Psoas muscle (tissue), 7 donors: ENCODE measurements at regions not wholly inside any gene's neighbourhood (a gene's known extent, or its start where the extent isn't known, plus 50 kb on each side); places are given as distances from the start of the nearest gene placed in this dataset.

Source experiments
- ATAC-seq, 4 donors: fragments of 200-7000 bp; cut with Tn5 transposase; one replicate each; pipeline ENCODE4 v1.9.1; 2020; ENCODE audit warnings: moderate library complexity in 3 of 4, mild to moderate bottlenecking in 2 of 4
- DNase-seq, 2 donors: peaks; one replicate each; pipeline ENCODE4 v3.0.0-alpha.2; 2020
- H3K27ac ChIP-seq: fragments of 200-600 bp; one replicate; pipeline ENCODE4 v1.8.0; 2022
- H3K27me3 ChIP-seq, 3 donors: fragments of 200-600 bp in 1 of 3; one replicate each; pipeline versions ENCODE4 v1.6.1 to v1.8.0; 2013 to 2022; ENCODE audit warnings: low read length in 2 of 3, mild to moderate bottlenecking in 2 of 3, moderate library complexity in 1 of 3; ENCODE audit not compliant: insufficient read depth in 3 of 3
- H3K36me3 ChIP-seq, 2 donors: fragments of 200-600 bp in 1 of 2; one replicate each; pipeline versions ENCODE4 v1.6.1 to v1.8.0; 2013 to 2022; ENCODE audit warnings: low read depth in 1 of 2, mild to moderate bottlenecking in 1 of 2, moderate library complexity in 1 of 2; ENCODE audit not compliant: insufficient read depth in 1 of 2
- H3K4me1 ChIP-seq: fragments of 200-600 bp; one replicate; pipeline ENCODE4 v1.8.0; 2022
- H3K4me3 ChIP-seq: fragments of 200-600 bp; one replicate; pipeline ENCODE4 v1.8.0; 2022; ENCODE audit warnings: mild to moderate bottlenecking
- H3K9me3 ChIP-seq: fragments of 200-600 bp; one replicate; pipeline ENCODE4 v1.8.0; 2022
- CTCF ChIP-seq: fragments of 200-600 bp; IDR thresholded peaks from one replicate; pipeline ENCODE4 v1.8.0; 2022; ENCODE audit warnings: antibody characterized with exemption
- WGBS, 3 donors: extraction: QIAGEN DNeasy Blood & Tissue Kit; methylation state at CpG; one replicate each; pipeline versions ENCODE4 v1.1.6 to v1.1.7; 2013; 5-methylcytosine and 5-hydroxymethylcytosine counted together
- intact Hi-C, 2 donors: fragments of 100-400 bp; cut with DNase I; formaldehyde crosslinking; loops; one replicate each; pipeline versions ENCODE4 v1.11.0 to v1.14.2; 2022
- donor health status: healthy with polysubstance abuse.
- donor health status: DM: no; HTN: no; CAD: no; lungs with moderate emphysema.
- donor health status: Bipolar disorder and iron deficiency.
- donor health status: healthy.
- donor health status: DM: yes; HTN: yes; CAD: no.
- donor health status: DM: no; HTN: no; CAD: no.
- donor health status: DM: yes; HTN: yes; CAD: no.

DNA sequence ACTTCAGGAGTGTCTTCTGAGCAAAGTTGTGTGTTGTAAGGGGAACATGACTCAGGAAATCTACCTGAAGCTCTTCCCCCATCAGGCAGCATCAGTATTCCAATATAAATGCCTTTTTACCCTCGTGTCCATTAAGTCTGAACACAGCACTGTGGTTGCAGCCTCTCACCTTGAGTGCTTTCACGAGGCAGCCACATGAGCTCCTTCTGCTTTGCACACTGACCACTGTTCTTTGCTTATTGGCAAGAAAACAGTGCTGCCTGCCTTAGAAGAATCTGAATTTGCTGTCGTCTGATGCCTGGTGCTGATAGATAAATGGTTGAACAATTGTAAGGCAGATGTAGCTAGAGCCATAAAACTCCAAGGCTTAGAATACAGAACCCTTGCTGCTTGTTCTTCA, 139.6 kb upstream of the WDR1 start:
- Histone ChIP-seq H3K4me1 (no peaks in the 10 kb centered on the region), H3K9me3 (no peaks in the 10 kb centered on the region), H3K36me3 (no peaks in the 10 kb centered on the region), H3K27ac (no peak overlapping the region), H3K4me3 (no peak overlapping the region), H3K27me3 (peaks cover 0 to 2% (median 0%) of the 10 kb centered on the region in 3 donors)
- 44 to 63% (median 50%) methylated on average over 3 of the region's 3 CpGs for WGBS, 3 donors
- DNase-seq (no peak), ATAC-seq (no peak)
- intact Hi-C loops = no loop called here
- TF ChIP-seq CTCF = no peak

DNA sequence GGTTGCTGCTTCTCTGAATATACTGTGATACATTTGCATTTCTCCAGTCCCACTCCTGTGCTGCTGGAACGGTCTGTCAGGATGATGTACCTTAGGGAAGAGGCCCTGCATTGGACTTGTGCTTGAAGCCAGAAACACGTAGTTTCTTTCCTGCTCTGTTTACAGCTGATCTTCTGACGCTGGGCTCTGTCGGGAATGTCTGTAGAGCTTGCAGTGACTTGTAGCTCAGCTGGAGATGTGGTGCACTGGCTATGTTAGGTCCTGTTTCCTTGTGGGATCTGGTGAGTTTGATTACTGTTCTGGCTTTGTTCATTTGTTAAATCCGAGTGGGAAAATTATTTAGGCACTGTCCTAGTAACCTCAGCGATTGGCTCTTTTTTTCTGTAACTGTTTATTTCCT, 137.2 kb upstream of the WDR1 start:
- TF ChIP-seq CTCF = no peak
- peaks cover 0 to 7% (median 0%) of the 10 kb centered on the region in 3 donors for H3K27me3 ChIP-seq
- DNase-seq = no peak
- ATAC-seq = no peak
- H3K36me3 ChIP-seq = no peaks in the 10 kb centered on the region
- no peaks in the 10 kb centered on the region for H3K9me3 ChIP-seq
- no peak overlapping the region for H3K4me3 ChIP-seq
- H3K4me1 ChIP-seq = no peaks in the 10 kb centered on the region
- no peak overlapping the region for H3K27ac ChIP-seq
- intact Hi-C loops = no loop called here
- WGBS, 3 donors = 66 to 69% (median 68%) methylated on average over 6 of the region's 6 CpGs

DNA sequence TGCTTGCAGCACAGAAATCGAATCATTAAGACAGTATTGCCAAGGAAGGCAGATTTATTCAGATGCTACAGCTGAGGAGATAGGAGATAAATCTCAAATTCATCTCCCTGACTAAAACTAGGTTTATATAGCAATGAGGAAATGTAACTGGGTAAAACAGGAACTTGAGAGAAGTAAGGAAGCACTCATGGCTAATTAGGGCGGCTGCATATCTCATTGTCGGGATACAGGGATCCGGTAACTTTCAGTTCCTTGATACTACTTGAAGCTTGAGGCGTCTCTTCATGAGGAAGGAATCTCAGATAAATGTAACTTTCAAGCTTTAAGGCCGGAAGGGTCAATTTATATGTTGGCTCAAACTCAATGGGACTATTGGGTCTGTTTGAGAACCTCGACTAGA, 129.2 kb upstream of the WDR1 start:
- no peaks in the 10 kb centered on the region for H3K36me3 ChIP-seq
- intact Hi-C loops = no loop called here
- 78 to 85% (median 84%) methylated on average over 7 of the region's 7 CpGs for WGBS, 3 donors

GRCh38 chr4:10243856-10244255, 127.3 kb upstream of the WDR1 start:
- H3K36me3 ChIP-seq = no peaks in the 10 kb centered on the region
- H3K4me1 ChIP-seq = no peaks in the 10 kb centered on the region
- intact Hi-C loops = loop anchor here in 1 of 2 donors (5.0 kb wide), 1 partner anchor 37 kb away; no protein-coding TSS in a partner anchor
- H3K27me3 ChIP-seq = no peaks in the 10 kb centered on the region
- no peak overlapping the region for H3K4me3 ChIP-seq
- no peaks in the 10 kb centered on the region for H3K9me3 ChIP-seq
- no peak for TF ChIP-seq CTCF
- ATAC-seq = no peak
- WGBS, 3 donors = 82 to 86% (median 85%) methylated on average over 2 of the region's 2 CpGs
- DNase-seq = no peak
- H3K27ac ChIP-seq = no peak overlapping the region

More for the DNA sequence above, 129.2 kb upstream of the WDR1 start:
- ATAC-seq (no peak), DNase-seq (no peak)
- no peak overlapping the region for H3K27ac ChIP-seq
- H3K9me3 ChIP-seq = no peaks in the 10 kb centered on the region
- H3K4me3 ChIP-seq = no peak overlapping the region
- no peaks in the 10 kb centered on the region for H3K4me1 ChIP-seq
- H3K27me3 ChIP-seq = peaks cover 0 to 1% (median 0%) of the 10 kb centered on the region in 3 donors
- no peak for TF ChIP-seq CTCF

GRCh38 chr4:10240691-10241090, 124.1 kb upstream of the WDR1 start:
- no peaks in the 10 kb centered on the region for H3K36me3 ChIP-seq
- DNase-seq (no peak), ATAC-seq (no peak)
- H3K27me3 ChIP-seq = peaks cover 0 to 5% (median 0%) of the 10 kb centered on the region in 3 donors
- H3K9me3 ChIP-seq = no peaks in the 10 kb centered on the region
- no peak overlapping the region for H3K4me3 ChIP-seq
- WGBS, 3 donors = 0 to 20% (median 0%) methylated on average over 1 of the region's 1 CpG
- H3K27ac ChIP-seq = no peak overlapping the region
- intact Hi-C loops = loop anchor here in 1 of 2 donors (5.0 kb wide), 1 partner anchor 33 kb away; no protein-coding TSS in a partner anchor
- TF ChIP-seq CTCF = no peak
- H3K4me1 ChIP-seq = no peaks in the 10 kb centered on the region
